Mononuclear cell (primary cell): ENCODE measurements at regions not wholly inside any gene's neighbourhood (a gene's known extent, or its start where the extent isn't known, plus 50 kb on each side); places are given as distances from the start of the nearest gene placed in this dataset.

Experiments
- H3K27me3 ChIP-seq: 2 replicates; pipeline ENCODE4 v1.6.0; 2011; ENCODE audit warnings: low read length, control low read depth; ENCODE audit not compliant: insufficient read depth
- H3K4me1 ChIP-seq: 2 replicates; pipeline ENCODE4 v1.5.1; 2011; ENCODE audit warnings: mild to moderate bottlenecking, low read length, control low read depth; ENCODE audit not compliant: insufficient read depth
- H3K4me3 ChIP-seq: 2 replicates; pipeline ENCODE4 v1.5.1; 2011; ENCODE audit warnings: mild to moderate bottlenecking, low read length, moderate library complexity
- H3K9me3 ChIP-seq: 2 replicates; pipeline ENCODE4 v1.5.1; 2011; ENCODE audit warnings: low read depth, mild to moderate bottlenecking, control low read depth, low read length

DNA sequence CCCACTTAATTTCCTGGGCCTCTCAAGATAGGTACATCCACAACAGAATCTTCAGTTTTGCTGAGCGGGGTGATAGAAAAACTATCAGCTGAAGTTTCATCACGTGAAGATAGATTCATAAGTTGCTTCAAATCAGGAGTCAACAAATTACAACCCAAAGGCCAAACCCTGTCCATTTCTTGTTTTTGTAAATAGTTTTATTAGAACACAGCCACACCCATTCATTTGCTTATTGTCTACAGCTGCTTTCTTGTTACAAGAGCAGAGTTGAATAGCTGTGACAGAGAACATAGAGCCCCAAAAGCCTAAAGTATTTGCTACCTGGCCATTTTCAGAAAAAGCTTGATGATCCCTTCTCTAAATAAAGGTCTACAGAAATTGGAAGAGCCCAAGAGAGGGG lies 300.1 kb upstream of the CDH5 start:
- Histone ChIP-seq H3K9me3 (no peaks in the 10 kb centered on the region), H3K4me1 (no peaks in the 10 kb centered on the region), H3K4me3 (no peak overlapping the region), H3K27me3 (no peaks in the 10 kb centered on the region)

DNA sequence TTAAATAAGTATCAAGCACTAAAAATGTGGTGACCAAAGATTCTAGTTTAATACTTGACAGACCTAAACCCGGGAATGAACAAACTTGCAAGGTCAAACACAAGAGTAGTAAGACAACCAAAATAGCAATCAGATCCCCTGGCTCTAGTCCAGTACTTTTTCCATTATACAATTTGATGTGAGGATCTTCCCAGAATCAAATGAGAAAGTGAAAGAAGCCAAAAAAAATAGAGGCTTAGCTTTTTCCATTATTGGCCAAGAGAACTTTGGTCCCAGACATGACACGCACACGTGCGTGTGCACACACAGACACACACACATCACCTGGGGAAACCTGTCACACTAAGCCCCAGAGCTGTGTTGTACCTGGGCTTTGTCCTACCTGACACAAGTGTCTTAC lies 300.6 kb upstream of the CDH5 start:
- no peaks in the 10 kb centered on the region for H3K4me1 ChIP-seq

DNA sequence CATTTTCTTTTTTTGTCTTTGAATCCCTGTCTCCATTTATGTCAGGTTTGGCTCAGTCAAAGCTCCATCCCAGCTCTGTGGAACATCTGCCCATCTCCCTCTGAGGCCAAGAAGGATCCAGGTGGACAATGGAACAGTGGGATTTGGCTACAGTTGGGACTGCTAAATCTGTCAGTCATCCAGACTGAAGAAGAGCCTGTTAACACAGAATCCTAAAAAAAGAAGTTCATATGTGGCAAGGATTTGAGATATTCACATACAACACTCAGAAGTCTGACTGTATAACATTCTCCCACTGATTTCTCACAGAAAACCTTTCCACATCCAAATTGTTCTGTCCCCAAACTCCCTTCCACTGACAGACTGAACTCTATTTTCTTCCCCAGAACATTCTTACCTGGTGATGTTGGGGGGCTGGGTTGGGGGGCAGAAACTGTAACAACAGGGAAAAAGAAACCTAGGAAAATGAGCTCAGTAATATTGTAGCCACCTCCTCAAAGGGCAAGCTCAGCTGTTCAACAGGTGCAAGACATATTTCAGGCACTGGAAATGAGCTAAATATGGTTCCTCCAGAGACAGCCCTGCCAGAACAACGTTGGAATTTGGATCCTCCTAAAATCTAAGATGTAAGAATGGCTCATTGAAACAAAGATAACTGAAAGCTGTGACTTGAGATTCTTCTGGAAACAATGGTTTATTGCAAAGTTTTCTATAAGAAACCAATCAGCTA lies 301.5 kb upstream of the CDH5 start:
- Histone ChIP-seq H3K9me3 (no peaks in the 10 kb centered on the region), H3K4me3 (no peak overlapping the region), H3K27me3 (no peaks in the 10 kb centered on the region), H3K4me1 (no peaks in the 10 kb centered on the region)

More for the DNA sequence above, 300.6 kb upstream of the CDH5 start:
- no peaks in the 10 kb centered on the region for H3K9me3 ChIP-seq
- H3K4me3 ChIP-seq, result no peak overlapping the region
- H3K27me3 ChIP-seq, result no peaks in the 10 kb centered on the region

DNA sequence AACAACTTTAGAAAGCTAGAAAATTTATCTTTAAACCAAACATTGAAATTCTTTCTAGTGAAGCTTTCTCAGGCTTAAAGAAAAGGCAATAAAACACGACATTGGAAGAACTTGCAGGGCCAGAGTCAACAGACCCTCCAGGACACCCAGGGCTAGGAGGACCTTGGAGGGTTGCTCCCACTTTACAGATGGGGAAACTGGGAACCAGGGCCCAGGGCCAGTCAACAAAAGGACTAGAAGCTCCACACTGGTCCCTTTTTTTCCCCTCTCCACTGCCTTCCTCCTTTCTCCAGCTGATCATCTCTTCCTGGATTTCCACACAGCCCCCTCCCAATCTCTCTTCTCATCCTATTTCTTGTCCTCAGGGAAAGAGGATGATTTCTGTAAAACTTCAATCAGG lies 307.7 kb upstream of the CDH5 start:
- no peak overlapping the region for H3K4me3 ChIP-seq

DNA sequence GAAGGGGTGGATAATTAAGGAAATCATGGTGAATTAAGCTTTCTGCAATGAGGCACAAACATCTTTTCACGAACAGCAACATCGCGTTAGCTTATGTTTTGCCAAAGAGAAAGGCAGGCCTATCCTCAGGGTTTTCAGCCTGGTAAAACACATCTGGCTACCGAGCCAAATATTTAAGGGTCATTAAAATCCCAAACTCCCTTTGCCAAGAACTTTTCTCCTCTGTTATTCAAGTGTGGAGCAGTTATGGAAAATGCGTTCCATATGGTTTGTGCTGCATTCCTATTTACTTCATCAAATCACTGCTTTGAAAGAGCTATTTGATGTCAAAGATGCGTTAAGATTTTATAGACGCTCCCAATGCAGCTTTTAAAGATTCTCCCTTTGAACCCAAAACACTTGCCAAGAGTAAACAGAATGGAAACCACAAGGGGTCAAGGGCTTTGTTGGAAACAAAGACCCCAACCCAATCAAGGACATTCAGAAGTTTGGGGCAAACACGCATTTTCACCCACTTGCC lies 308.3 kb upstream of the CDH5 start:
- Histone ChIP-seq H3K4me3 (no peak overlapping the region), H3K4me1 (no peaks in the 10 kb centered on the region), H3K9me3 (no peaks in the 10 kb centered on the region), H3K27me3 (no peaks in the 10 kb centered on the region)

More for the DNA sequence above, 307.7 kb upstream of the CDH5 start:
- no peaks in the 10 kb centered on the region for H3K4me1 ChIP-seq
- H3K9me3 ChIP-seq, result no peaks in the 10 kb centered on the region
- H3K27me3 ChIP-seq, result no peaks in the 10 kb centered on the region

DNA sequence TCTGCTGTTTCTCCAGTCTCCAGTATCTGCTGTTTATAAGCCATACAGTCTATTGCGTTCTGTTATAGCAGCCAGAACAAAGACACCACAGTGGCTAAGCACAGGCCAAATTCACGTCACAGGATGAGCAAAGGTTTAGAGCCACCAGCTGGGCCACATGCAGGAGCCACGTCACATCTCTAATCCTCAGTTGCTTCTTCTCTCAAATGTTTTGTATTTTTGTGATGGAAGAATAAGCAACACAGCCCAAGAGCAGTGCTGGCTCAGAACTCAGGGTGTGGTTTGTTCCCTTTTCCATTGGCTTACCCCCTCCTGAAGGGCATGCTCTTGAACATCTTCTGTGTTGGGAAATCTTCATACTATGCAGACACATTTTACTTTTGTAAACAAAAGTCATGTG lies 309.4 kb upstream of the CDH5 start:
- Histone ChIP-seq H3K4me3 (no peak overlapping the region), H3K4me1 (no peaks in the 10 kb centered on the region), H3K9me3 (no peaks in the 10 kb centered on the region), H3K27me3 (no peaks in the 10 kb centered on the region)

DNA sequence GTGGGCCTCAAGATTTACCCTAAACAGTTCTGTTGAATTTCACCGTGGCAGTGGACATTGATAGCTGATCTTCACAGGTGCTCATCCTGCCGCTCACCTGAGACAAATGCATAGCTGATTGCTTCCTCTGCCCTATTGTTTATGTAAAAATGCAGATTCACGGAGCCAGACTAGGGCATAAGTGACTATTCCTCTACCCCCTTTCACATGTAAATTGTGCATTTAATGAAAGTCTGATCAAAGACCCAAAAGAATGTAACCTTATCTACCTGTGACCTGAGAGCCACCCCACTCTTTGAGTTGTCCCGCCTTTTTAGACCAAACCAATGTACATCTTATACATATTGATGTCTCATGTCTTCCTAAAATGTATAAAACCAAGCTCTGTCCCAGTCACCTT lies 312.4 kb upstream of the CDH5 start:
- no peaks in the 10 kb centered on the region for H3K4me1 ChIP-seq
- no peak overlapping the region for H3K4me3 ChIP-seq
- H3K27me3 ChIP-seq, result no peaks in the 10 kb centered on the region

DNA sequence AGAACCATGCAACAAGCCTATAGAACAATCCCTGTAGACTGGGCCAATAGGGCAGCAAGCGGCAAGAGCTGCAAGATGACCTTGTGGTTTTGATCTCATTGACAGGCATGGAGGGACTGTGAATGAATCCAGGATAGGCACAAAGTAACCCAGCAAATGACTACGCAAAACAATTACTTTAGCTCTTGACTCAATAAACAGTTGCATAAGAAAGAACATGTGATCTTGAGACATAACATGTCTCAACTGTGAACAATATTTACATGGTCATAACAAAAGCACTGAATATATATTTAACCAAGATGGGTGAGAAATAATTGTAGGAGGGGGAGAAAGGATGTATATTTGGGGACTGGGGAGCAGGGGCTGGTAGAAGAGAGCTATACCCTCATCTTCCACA lies 313.7 kb upstream of the CDH5 start:
- no peaks in the 10 kb centered on the region for H3K27me3 ChIP-seq
- H3K9me3 ChIP-seq, result no peaks in the 10 kb centered on the region
- H3K4me3 ChIP-seq, result no peak overlapping the region
- H3K4me1 ChIP-seq, result no peaks in the 10 kb centered on the region

More for the DNA sequence above, 312.4 kb upstream of the CDH5 start:
- H3K9me3 ChIP-seq, result no peaks in the 10 kb centered on the region

DNA sequence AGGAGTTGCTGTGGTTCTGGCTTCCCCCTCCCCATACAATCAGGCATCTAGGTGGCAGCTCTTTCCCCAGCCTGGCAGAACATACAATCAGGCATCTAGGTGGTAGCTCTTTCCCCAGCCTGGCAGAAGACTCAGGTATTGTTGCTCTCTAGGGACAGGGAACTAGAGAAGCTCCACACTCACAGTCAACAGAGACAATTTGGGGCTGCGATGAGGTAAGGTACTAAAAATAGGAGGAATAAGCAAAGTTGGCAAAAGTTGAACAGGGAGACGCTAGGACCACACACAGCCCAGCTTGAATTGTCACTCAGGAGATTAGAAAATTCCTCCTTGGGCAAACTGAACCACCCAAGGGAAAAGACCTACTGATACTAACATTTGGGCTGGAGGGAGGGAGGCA lies 315.5 kb upstream of the CDH5 start:
- Histone ChIP-seq H3K4me3 (no peak overlapping the region), H3K4me1 (no peaks in the 10 kb centered on the region), H3K27me3 (no peaks in the 10 kb centered on the region), H3K9me3 (no peaks in the 10 kb centered on the region)

DNA sequence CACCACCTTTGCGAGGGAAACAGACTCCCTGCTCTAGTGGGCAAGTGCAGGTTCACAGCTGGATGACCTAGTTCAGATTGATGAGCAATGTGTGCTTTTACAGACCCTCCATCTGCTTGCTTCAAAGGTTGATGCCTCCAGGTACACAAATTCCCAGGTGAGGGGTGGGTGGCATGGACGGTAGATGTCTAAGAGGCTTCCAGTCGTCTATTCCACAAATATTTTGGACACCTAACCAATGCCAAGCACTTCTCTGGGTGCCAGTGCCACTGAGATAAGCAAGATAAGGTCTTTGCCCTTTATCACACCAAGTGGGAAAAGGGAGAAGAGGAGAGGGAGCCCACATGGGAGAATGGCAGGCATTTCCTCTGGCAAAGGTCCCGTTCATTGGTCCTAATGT lies 316.6 kb upstream of the CDH5 start:
- no peaks in the 10 kb centered on the region for H3K4me1 ChIP-seq
- no peak overlapping the region for H3K4me3 ChIP-seq
- no peaks in the 10 kb centered on the region for H3K27me3 ChIP-seq
- H3K9me3 ChIP-seq, result no peaks in the 10 kb centered on the region

DNA sequence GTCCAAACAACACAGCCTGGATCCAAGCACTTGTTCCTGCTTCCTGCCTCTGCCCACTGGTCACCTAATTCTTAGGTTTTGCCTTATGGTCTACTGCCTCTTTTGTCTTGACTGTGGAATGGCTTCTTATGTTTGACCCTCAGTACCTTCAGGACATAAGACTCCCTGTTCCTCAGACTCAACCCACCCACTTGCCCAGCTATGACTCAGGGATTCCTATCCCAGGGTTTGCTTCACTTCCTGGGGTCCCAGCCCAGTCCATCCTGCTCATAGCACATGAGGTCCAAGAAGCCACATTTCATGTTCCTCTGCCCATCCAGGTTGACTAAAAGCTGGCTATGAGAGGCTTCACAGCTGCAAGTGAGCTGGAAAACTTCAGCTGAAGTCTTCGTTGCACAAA lies 320.9 kb upstream of the CDH5 start:
- Histone ChIP-seq H3K27me3 (no peaks in the 10 kb centered on the region), H3K9me3 (no peaks in the 10 kb centered on the region), H3K4me3 (no peak overlapping the region), H3K4me1 (no peaks in the 10 kb centered on the region)

DNA sequence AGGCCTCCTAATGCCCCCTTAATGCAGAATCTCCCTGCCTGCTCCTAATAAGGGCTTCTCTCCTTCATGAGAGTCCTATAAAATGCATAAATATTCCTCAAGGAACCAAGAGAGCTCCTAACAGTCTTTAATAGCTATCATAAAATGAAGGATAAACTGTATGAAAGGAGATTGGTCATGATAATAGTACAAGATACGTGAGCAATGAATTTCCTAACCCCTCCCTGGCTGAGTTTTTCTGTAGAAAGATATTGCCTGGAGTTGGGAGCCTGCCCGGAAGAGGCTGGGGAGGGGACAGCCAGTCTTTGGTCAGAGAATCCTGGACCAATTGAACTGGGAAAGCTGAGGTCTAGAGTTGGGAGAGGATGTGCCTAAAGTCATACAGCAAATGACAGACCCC lies 321.9 kb upstream of the CDH5 start:
- no peaks in the 10 kb centered on the region for H3K9me3 ChIP-seq
- H3K4me3 ChIP-seq, result no peak overlapping the region
- H3K27me3 ChIP-seq, result no peaks in the 10 kb centered on the region
- H3K4me1 ChIP-seq, result no peaks in the 10 kb centered on the region

DNA sequence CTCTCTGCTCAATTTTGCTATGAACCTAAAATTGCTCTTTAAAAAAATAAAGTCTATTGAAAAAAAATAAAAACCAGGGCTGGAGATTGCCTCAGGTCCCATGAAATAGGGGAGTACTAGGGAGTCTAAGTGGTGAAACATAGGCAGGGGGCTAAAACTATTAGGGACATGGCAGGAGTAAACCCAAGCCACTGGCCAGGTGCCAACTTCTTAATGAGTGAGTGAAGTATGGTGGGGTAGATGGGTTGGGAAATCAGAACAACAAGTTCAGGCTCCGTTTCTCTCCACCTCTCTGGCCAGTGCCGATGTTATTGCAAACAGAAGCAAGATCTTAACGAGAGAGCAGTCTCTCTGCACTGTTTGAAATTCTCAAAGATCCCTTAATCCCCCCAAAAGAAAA lies 322.4 kb upstream of the CDH5 start:
- Histone ChIP-seq H3K9me3 (no peaks in the 10 kb centered on the region), H3K4me3 (no peak overlapping the region), H3K27me3 (no peaks in the 10 kb centered on the region), H3K4me1 (no peaks in the 10 kb centered on the region)

DNA sequence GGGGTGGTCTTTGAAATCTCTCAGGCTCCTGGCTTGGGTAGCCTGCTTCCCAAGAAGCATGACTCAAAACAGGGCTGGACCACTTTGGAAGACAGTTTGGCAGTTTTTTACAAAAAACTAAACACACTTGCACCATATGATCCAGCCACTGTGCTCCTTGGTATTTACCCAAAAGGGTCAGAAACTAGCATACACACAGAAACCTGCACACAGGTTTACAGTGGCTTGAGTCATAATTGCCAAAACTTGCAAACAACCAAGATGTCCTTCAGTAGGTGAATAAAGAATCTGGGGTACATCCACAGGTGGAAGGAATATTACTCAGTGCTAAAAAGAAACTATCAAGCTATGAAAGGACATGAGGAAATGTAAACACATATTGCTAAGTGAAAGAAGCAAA lies 323.2 kb upstream of the CDH5 start:
- H3K27me3 ChIP-seq, result no peaks in the 10 kb centered on the region
- no peak overlapping the region for H3K4me3 ChIP-seq
- no peaks in the 10 kb centered on the region for H3K9me3 ChIP-seq
- no peaks in the 10 kb centered on the region for H3K4me1 ChIP-seq

DNA sequence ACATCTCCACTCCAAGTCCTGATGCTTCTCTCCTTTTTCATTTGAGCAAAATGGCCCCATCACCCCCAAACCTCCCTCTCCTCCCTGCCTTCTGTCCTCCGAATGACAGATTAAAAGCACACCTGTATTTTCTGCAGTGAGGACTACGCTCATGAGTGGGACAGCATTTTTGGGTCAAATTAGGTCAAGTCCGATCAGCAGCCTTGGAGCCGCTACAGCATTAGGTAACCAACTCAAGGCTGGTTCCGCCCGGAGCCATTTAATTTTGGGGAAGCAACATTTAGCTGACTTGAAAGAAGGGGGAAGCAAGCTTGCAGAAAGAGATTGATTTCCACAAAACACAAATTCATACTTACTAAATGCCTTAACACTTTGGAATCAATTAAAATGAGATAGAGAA lies 324.1 kb upstream of the CDH5 start:
- Histone ChIP-seq H3K9me3 (no peaks in the 10 kb centered on the region), H3K4me1 (no peaks in the 10 kb centered on the region), H3K4me3 (no peak overlapping the region), H3K27me3 (no peaks in the 10 kb centered on the region)

DNA sequence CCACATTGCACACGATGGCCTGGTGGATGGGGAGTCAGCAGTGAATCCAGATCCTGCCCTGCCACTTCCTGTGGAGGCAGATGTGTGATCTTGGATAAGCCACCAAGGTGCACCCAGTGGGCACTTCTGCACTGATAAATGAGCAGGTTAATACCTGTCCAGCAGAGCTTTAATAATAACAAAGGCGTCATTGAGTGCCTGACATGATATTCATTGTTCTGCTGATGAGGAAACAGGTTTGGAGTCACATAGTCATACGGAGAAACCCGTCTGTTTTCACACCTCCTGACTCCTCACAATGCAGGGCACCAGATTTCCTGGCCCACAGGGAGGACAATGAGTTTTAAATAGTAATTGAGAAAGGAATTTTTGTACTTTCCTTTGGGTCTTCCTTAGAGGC lies 324.6 kb upstream of the CDH5 start:
- Histone ChIP-seq H3K9me3 (no peaks in the 10 kb centered on the region), H3K4me3 (no peak overlapping the region)

More for the DNA sequence above, 324.6 kb upstream of the CDH5 start:
- Histone ChIP-seq H3K4me1 (no peaks in the 10 kb centered on the region), H3K27me3 (no peaks in the 10 kb centered on the region)
